ENCODE measurements at regions not wholly inside any gene's neighbourhood (a gene's known extent, or its start where the extent isn't known, plus 50 kb on each side); places are given as distances from the start of the nearest gene placed in this dataset.
A peak's percentile ranks its signal among the peaks of the same experiment; 100 is the strongest.
"Not testable (repeated sequence)": the region's sequence is repeated elsewhere in the genome, so short reads cannot be mapped to it uniquely, and the experiment has no call there.

- DNase-seq (ENCODE audit: low spot score), result no peak
Measured at GRCh38 chr6:4412077-4412476, 276.7 kb upstream of the ECI2 start.

DNA sequence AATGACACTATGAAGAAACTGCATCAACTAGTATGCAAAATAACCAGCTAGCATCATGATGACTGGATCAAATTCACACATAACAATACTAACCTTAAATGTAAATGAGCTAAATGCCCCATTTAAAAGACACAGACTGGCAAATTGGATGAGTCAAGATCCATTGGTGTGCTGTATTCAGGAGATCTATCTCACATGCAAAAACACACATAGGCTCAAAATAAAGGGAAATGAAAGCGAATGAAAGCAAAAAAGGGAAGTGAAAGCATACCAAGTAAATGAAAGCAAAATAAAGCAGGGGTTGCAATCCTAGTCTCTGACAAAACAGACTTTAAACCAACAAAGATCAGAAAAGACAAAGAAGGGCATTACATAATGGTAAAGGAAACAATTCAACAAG, 272.3 kb upstream of the ECI2 start:
- not testable (repeated sequence) for DNase-seq (ENCODE audit: low spot score)

- DNase-seq (ENCODE audit: low spot score), result no peak
Measured at GRCh38 chr6:4405621-4406212, 270.3 kb upstream of the ECI2 start.

DNA sequence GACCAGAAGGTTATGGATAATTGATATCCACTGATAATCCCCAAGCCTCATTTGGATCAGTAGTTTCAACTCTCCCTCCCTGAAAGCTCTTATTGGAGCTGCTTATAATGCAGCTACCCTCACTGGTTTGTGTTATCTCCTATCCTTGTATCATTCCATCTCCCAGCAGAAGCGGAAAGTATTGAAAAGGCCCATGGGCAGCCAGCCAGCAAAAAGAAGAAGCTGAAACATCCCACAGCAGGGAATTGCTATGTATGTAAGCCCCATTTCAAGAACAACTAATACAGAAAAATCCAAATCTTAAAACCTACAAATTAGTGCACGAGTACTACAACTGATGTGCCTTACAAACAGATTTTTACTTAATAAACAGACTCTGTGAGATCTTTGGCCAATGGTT, 269.0 kb upstream of the ECI2 start:
- no peak for DNase-seq (ENCODE audit: low spot score)

GRCh38 chr6:4403828-4404227, 268.5 kb upstream of the ECI2 start:
- DNase-seq (ENCODE audit: low spot score), result no peak

DNA sequence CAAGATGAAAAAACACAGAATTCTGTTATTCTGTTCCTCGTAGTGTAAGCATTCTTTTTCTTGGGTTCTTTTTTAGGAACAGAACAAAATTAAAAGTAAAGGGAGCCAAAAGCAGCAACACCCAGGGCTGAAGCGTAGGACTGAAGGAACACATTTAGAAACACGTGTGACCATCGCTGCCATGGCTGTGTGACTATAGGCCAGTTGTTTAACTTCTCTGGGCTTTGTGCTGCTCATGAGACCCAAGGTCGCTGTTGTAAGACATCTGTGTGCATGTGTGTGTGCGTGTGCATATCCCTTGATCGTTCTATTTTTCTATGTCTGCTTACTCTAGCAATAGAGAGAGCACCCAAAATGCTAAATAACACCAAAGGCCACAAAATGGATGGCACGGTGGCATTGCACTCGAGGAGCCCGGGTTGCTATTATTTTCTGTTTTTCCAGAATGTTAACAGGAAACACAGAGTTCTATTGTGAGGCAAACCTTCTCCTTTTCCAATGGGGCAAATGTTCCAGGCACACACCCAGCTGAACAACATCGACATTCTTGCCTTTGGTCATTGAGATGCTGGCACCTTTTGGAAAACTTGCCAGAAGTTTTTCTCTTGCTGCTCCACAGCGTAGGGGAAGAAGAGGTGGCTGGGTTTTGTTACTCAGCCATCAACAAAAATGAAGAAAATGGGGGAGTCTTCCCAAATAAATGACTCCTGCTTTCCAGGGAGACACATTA, 267.8 kb upstream of the ECI2 start:
- no peak for DNase-seq (ENCODE audit: low spot score)

DNA sequence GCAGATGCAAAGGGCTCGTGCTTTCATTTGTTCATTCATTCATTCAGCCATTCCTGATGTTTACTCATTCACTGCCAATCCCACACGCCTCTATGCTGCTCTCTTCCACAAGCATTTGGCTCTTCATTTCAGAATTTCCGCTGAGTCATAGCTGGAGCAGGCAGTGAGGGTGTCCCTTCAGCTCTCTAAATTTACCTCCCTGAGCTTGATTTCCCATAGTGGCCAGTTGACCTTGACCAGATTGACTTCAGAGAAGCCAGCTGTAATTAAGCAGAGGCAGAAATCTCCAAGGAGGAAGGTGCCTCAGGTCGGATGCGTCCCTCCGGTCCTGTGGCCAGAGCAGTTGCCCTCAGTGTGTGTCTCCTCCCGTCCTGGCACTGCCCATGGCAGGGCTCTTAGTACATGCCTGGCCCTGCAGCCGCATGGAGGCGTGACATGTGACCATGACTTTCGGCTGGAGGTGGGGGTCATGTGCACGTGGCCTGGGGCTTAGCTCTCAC, 267.2 kb upstream of the ECI2 start:
- no peak for DNase-seq (ENCODE audit: low spot score)

GRCh38 chr6:4401408-4402368, 266.3 kb upstream of the ECI2 start:
- DNase-seq (ENCODE audit: low spot score), result no peak

DNA sequence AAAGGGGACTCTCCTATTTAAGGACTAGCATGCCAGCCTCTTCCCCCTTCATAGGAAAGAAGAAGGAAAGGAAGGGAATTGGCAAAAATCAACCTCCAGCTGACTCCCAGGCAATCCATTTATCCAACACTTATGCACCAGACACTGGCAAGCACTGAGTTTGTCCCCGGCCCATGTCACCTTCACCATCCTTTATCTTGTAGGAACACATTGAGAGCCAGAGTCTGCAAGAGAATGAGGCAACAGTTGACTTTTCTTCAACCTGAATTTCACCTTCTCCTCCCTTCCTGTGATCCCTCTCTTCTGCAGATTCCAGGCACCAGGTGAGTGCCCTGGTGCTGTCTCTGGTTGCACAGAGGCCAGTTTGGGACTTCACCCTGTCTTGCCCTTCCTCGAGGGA, 264.3 kb upstream of the ECI2 start:
- no peak for DNase-seq (ENCODE audit: low spot score)

- no peak for DNase-seq (ENCODE audit: low spot score)
Measured at GRCh38 chr6:4398791-4399190, 263.4 kb upstream of the ECI2 start.

DNA sequence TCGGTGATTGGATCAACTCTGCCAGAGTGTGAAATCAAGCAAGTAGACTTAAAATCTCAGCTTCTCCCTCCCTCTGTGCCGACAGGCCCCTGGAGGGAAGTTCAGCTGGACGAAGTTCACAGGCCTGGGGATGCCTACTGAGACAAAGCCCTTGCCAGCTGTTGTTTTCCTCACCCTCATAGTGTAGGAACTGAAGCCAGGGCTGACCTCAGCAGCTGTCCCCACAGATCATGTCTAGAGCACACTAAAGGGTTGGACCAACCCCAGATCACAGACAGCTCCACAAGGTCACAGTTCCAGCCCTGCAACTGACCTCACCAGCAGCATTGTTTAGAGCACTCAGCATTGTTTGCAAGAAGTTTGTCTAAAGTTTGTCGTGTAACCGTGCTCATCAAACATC, 261.9 kb upstream of the ECI2 start:
- no peak for DNase-seq (ENCODE audit: low spot score)

- DNase-seq (ENCODE audit: low spot score), result no peak
Measured at GRCh38 chr6:4396044-4396443, 260.7 kb upstream of the ECI2 start.

- DNase-seq (ENCODE audit: low spot score), result no peak
Measured at GRCh38 chr6:4395386-4395785, 260.0 kb upstream of the ECI2 start.

DNA sequence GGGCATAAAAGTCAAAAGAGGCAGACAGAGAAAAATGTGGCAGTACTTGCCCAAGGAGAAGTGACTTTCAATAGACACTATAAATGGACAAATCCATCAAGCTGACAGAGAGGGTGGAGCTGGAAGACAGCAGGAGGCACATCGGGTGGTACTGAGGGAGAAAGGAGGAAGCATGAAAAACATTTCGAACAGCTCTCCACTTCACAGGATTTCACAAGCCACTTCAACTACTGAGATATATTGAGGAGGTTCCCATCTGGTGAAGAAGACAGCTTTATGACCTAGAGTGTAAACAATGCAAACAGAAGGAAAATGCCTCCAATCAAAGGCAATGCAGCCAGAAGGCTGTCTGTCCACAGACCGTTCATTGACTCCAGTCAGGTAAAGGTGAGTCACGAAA, 259.4 kb upstream of the ECI2 start:
- DNase-seq (ENCODE audit: low spot score), result no peak

GRCh38 chr6:4388675-4389074, 253.3 kb upstream of the ECI2 start:
- no peak for DNase-seq (ENCODE audit: low spot score)

DNA sequence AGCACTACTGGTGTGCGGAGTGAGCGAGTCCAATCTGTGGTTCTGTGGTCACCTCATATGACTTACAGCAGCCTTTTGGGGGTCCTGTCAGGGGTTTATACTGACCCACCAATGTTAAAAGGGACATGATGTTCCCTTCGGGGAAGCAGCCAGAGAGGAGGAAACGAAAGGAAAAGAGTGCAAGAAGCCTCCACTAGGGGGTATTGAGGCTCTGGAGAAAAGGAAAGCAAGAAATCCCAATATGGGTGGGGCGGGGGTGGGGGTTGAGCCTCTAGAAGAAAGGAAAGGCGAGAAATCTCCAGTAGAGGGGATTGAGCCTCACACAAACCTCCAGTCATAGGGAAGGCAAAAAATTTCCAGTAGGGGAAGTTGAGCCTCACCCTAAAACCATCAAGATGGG, 249.3 kb upstream of the ECI2 start:
- no peak for DNase-seq (ENCODE audit: low spot score)

DNA sequence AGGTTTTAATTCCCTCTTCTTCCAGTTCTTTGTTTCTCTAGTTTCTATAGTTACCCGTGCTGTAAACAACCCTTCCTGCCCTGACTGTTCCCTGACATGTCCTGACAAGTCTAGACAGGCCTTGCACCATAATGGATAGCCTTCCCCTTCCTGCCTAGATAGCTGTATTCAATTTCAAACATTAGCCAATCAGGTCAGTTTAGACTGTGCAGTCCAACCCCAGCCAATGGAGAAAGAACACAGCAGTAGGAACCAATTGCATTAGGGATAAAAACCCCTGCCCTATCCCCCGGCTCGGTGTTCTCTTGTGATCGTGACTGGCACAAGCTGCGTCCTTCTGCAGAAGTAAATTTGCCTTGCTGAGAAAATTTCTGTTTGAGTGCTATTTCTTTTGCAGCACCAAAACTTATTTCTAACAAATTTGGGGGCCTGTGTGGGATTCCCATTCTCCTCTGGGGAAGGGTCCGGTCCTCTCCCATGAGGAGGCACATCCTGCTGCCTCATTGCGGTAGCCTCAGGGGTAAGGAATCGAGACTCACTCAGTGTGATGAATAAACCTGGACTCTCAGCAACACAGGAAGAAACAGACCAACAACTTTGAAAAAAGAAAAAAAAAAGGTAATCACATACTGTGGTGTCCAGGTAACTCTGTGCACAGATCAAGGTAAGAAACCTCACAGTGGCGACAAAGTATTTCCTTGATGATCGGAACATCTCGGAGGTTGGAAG, 248.7 kb upstream of the ECI2 start:
- peak; percentile 27 for DNase-seq (ENCODE audit: low spot score)

GRCh38 chr6:4382362-4382853, 247.0 kb upstream of the ECI2 start:
- DNase-seq (ENCODE audit: low spot score), result no peak

- peak; percentile 92 for DNase-seq (ENCODE audit: low spot score)
Measured at GRCh38 chr6:4381381-4381780, 246.0 kb upstream of the ECI2 start.

DNA sequence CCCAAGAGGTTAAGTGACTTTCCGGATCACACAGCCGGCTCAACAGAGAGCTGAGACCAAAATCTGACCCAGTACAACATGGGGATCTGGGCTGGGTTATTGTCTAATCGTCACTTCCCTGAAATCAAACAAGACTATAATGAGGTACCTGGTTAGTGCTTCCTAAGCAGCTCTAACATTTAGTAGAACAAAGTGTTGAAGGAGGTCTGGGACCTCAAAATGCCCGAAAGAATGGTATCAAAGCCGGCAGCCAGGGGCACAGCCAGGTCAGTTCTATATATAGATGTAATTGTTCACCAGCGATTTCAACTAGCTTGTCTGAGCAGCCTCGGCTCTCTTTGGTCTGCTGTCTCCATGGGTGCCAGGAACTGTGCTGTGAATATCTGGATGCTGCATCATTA, 245.5 kb upstream of the ECI2 start:
- peak; percentile 78 for DNase-seq (ENCODE audit: low spot score)

- no peak for DNase-seq (ENCODE audit: low spot score)
Measured at GRCh38 chr6:4379958-4380357, 244.6 kb upstream of the ECI2 start.
